Caco-2 (cell line): ENCODE measurements at regions not wholly inside any gene's neighbourhood (a gene's known extent, or its start where the extent isn't known, plus 50 kb on each side); places are given as distances from the start of the nearest gene placed in this dataset.

Experiments
- BruUV-seq: library from RNA; stranded (reverse); fragments of 400-500 nt; replicated peaks from 2 replicates; lab custom pipeline; 2021; lab: Mats Ljungman, UMichigan
- CTCF ChIA-PET: fragments of 300-600 bp; sonication (Branson Sonifier 250); formaldehyde crosslinking; loops from one replicate; lab custom pipeline; 2022; ENCODE audit warnings: antibody characterized with exemption; lab: Charles Lee
- POLR2A ChIA-PET: fragments of 300-600 bp; sonication (Branson Sonifier 250); formaldehyde crosslinking; loops from one replicate; lab custom pipeline; 2022; ENCODE audit warnings: antibody characterized with exemption; lab: Charles Lee
- DNase-seq, 2 experiments: peaks; one replicate each; pipeline versions ENCODE4 v3.0.0 to v3.0.0-alpha.2; 2020 to 2022
- H3K27me3 ChIP-seq: replicated peaks from 2 replicates; pipeline ENCODE4 v1.6.0; 2011; ENCODE audit warnings: low read length; ENCODE audit not compliant: control insufficient read depth, insufficient read depth
- H3K36me3 ChIP-seq: 2 replicates; pipeline ENCODE4 v1.5.1; 2011; ENCODE audit warnings: low read length; ENCODE audit not compliant: control insufficient read depth, insufficient read depth
- H3K4me1 ChIP-seq: fragments of 250-450 bp; sonication (Bioruptor Pico); 2 replicates; pipeline ENCODE4 v1.5.1; 2020; ENCODE audit warnings: mild to moderate bottlenecking
- H3K4me3 ChIP-seq: 2 replicates; pipeline ENCODE4 v1.5.1; 2011; ENCODE audit warnings: low read depth, mild to moderate bottlenecking, control low read depth, low read length
- H3K9me3 ChIP-seq: fragments of 250-450 bp; sonication (Bioruptor Pico); 2 replicates; pipeline ENCODE4 v1.5.1; 2020; ENCODE audit warnings: mild to moderate bottlenecking, moderate library complexity
- H3K27ac Mint-ChIP-seq: one replicate; pipeline ENCODE4 v1.8.0; 2022; ENCODE audit warnings: mixed read lengths; ENCODE audit not compliant: unreplicated experiment
- H3K27me3 Mint-ChIP-seq: one replicate; pipeline ENCODE4 v1.8.0; 2022; ENCODE audit warnings: mixed read lengths; ENCODE audit not compliant: insufficient read depth, unreplicated experiment
- H3K36me3 Mint-ChIP-seq: one replicate; pipeline ENCODE4 v1.8.0; 2022; ENCODE audit warnings: mild to moderate bottlenecking, mixed read lengths; ENCODE audit not compliant: insufficient read depth, unreplicated experiment
- H3K4me1 Mint-ChIP-seq: one replicate; pipeline ENCODE4 v1.8.0; 2022; ENCODE audit warnings: low read depth, mixed read lengths; ENCODE audit not compliant: unreplicated experiment
- H3K4me3 Mint-ChIP-seq: one replicate; pipeline ENCODE4 v1.8.0; 2022; ENCODE audit warnings: mild to moderate bottlenecking, moderate library complexity, mixed read lengths; ENCODE audit not compliant: unreplicated experiment
- H3K9me3 Mint-ChIP-seq: one replicate; pipeline ENCODE4 v1.8.0; 2022; ENCODE audit warnings: mixed read lengths; ENCODE audit not compliant: unreplicated experiment
- intact Hi-C: fragments of 100-400 bp; cut with micrococcal nuclease; formaldehyde crosslinking; loops from one replicate; pipeline ENCODE4 v1.10.0; 2022; ENCODE audit not compliant: unreplicated experiment
- TF ChIP-seq, protein P1 (sequence below), 2 experiments: fragments of 200-600 bp in 1 of 2; IDR thresholded peaks; 1 replicate in 1 of 2; 2 replicates in 1 of 2; pipeline versions ENCODE4 v1.5.1 to v1.8.0; 2011 to 2022; ENCODE audit warnings: antibody characterized with exemption in 1 of 2, control low read depth in 1 of 2, inconsistent platforms in 1 of 2, low read depth in 1 of 2, low read length in 1 of 2, mild to moderate bottlenecking in 1 of 2, moderate library complexity in 1 of 2; ENCODE audit not compliant: insufficient read depth in 1 of 2, severe bottlenecking in 1 of 2, unreplicated experiment in 1 of 2

- Mint-ChIP-seq H3K27me3 (no peaks in the 10 kb centered on the region), H3K4me1 (no peaks in the 10 kb centered on the region), H3K4me3 (no peak overlapping the region), H3K27ac (no peak overlapping the region), H3K36me3 (no peaks in the 10 kb centered on the region), H3K9me3 (no peaks in the 10 kb centered on the region)
- Histone ChIP-seq H3K27me3 (no peaks in the 10 kb centered on the region), H3K4me1 (no peaks in the 10 kb centered on the region), H3K4me3 (no peak overlapping the region), H3K9me3 (no peaks in the 10 kb centered on the region), H3K36me3 (no peaks in the 10 kb centered on the region)
- ChIA-PET POLR2A (no interaction called here), CTCF (no interaction called here)
- TF ChIP-seq, protein P1, sequence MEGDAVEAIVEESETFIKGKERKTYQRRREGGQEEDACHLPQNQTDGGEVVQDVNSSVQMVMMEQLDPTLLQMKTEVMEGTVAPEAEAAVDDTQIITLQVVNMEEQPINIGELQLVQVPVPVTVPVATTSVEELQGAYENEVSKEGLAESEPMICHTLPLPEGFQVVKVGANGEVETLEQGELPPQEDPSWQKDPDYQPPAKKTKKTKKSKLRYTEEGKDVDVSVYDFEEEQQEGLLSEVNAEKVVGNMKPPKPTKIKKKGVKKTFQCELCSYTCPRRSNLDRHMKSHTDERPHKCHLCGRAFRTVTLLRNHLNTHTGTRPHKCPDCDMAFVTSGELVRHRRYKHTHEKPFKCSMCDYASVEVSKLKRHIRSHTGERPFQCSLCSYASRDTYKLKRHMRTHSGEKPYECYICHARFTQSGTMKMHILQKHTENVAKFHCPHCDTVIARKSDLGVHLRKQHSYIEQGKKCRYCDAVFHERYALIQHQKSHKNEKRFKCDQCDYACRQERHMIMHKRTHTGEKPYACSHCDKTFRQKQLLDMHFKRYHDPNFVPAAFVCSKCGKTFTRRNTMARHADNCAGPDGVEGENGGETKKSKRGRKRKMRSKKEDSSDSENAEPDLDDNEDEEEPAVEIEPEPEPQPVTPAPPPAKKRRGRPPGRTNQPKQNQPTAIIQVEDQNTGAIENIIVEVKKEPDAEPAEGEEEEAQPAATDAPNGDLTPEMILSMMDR (IDR thresholded peaks at IDR 0.05; ENCODE audit: insufficient read depth in 1 of 2, low read depth in 1 of 2, low read length in 1 of 2, severe bottlenecking in 1 of 2, unreplicated experiment in 1 of 2), result no peak
- intact Hi-C loops, result no loop called here
- DNase-seq, result no peak
- no TSS peak for BruUV-seq
Observed at GRCh38 chr12:82040987-82041743, 282.0 kb upstream of the PPFIA2 start.

DNA sequence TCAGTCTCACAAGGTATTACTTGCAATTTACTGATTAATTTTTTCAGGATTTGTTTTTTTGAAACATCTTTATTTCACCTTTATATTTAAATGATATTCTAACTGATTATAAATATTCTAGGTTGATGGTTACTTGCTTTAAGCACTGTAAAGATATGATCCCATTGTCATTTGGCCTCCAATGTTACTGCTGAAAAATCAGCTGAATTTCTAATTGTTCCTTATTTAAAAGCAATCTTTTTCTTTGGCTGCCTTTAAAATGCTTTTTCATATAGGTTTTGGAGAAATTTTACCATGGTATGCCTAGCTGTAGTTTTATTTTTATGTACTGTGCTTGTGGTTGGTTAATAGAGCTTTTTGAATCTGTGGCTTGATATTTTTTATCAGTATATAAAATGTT is 275.6 kb upstream of the PPFIA2 start:
- no peak overlapping the region for H3K27ac Mint-ChIP-seq

GRCh38 chr12:82029936-82030335 is 270.8 kb upstream of the PPFIA2 start:
- intact Hi-C loops, result no loop called here
- no peak overlapping the region for H3K27ac Mint-ChIP-seq
- no peaks in the 10 kb centered on the region for H3K27me3 Mint-ChIP-seq
- no peaks in the 10 kb centered on the region for H3K36me3 Mint-ChIP-seq
- ChIA-PET POLR2A (no interaction called here), CTCF (no interaction called here)
- Histone ChIP-seq H3K27me3 (no peaks in the 10 kb centered on the region), H3K4me1 (no peaks in the 10 kb centered on the region), H3K4me3 (no peak overlapping the region), H3K36me3 (no peaks in the 10 kb centered on the region), H3K9me3 (no peaks in the 10 kb centered on the region)
- H3K4me3 Mint-ChIP-seq, result no peak overlapping the region
- H3K9me3 Mint-ChIP-seq, result no peaks in the 10 kb centered on the region
- H3K4me1 Mint-ChIP-seq, result no peaks in the 10 kb centered on the region
- DNase-seq, result no peak
- TF ChIP-seq, protein P1 (IDR thresholded peaks at IDR 0.05; ENCODE audit: insufficient read depth in 1 of 2, low read depth in 1 of 2, low read length in 1 of 2, severe bottlenecking in 1 of 2, unreplicated experiment in 1 of 2), result no peak
- no TSS peak for BruUV-seq

More for the DNA sequence above, 275.6 kb upstream of the PPFIA2 start:
- no peaks in the 10 kb centered on the region for H3K9me3 Mint-ChIP-seq
- no TSS peak for BruUV-seq
- H3K4me3 Mint-ChIP-seq, result no peak overlapping the region
- POLR2A ChIA-PET, result no interaction called here
- Histone ChIP-seq H3K27me3 (no peaks in the 10 kb centered on the region), H3K4me3 (no peak overlapping the region), H3K36me3 (no peaks in the 10 kb centered on the region), H3K9me3 (no peaks in the 10 kb centered on the region), H3K4me1 (no peaks in the 10 kb centered on the region)
- TF ChIP-seq, protein P1 (IDR thresholded peaks at IDR 0.05; ENCODE audit: insufficient read depth in 1 of 2, low read depth in 1 of 2, low read length in 1 of 2, severe bottlenecking in 1 of 2, unreplicated experiment in 1 of 2), result no peak
- H3K4me1 Mint-ChIP-seq, result no peaks in the 10 kb centered on the region
- no peaks in the 10 kb centered on the region for H3K27me3 Mint-ChIP-seq
- intact Hi-C loops, result no loop called here
- no peaks in the 10 kb centered on the region for H3K36me3 Mint-ChIP-seq
- CTCF ChIA-PET, result no interaction called here
- no peak for DNase-seq
